H1 (cell line): ENCODE measurements at regions not wholly inside any gene's neighbourhood (a gene's known extent, or its start where the extent isn't known, plus 50 kb on each side); places are given as distances from the start of the nearest gene placed in this dataset.

Experiments
- CEBPB ChIP-seq: IDR thresholded peaks from 2 replicates; pipeline ENCODE4 v1.6.1; 2012; ENCODE audit warnings: low read depth, low read length
- CTCF ChIP-seq, 3 experiments: IDR thresholded peaks; 1 replicate in 2 of 3; 2 replicates in 1 of 3; pipeline versions ENCODE4 v1.5.1 to v1.6.1; 2011; ENCODE audit warnings: low read length in 3 of 3, mild to moderate bottlenecking in 3 of 3, inconsistent platforms in 2 of 3, low read depth in 1 of 3, moderate library complexity in 1 of 3; ENCODE audit not compliant: insufficient read depth in 1 of 3; ENCODE audit errors: control extremely low read depth in 1 of 3
- EP300 ChIP-seq, 2 experiments: IDR thresholded peaks; 1 replicate in 1 of 2; 2 replicates in 1 of 2; pipeline ENCODE4 v1.6.1; 2011 to 2012; ENCODE audit warnings: low read depth in 2 of 2, low read length in 2 of 2, mild to moderate bottlenecking in 2 of 2, borderline replicate concordance in 1 of 2, inconsistent platforms in 1 of 2, moderate library complexity in 1 of 2
- EZH2 ChIP-seq: fragments of 200-600 bp; sonication (generic); IDR thresholded peaks from 2 replicates; pipeline ENCODE4 v1.7.1; 2012; ENCODE audit warnings: low read depth, mild to moderate bottlenecking, moderate library complexity, low read length, inconsistent platforms; ENCODE audit not compliant: severe bottlenecking
- GABPA ChIP-seq: IDR thresholded peaks from 2 replicates; pipeline ENCODE4 v1.6.1; 2011; ENCODE audit warnings: mild to moderate bottlenecking, low read length, moderate library complexity, borderline replicate concordance; ENCODE audit not compliant: insufficient read depth
- GTF2F1 ChIP-seq: IDR thresholded peaks from 2 replicates; pipeline ENCODE4 v1.6.1; 2012; ENCODE audit warnings: low read depth, low read length, improper control_type of control experiment, borderline replicate concordance
- HDAC2 ChIP-seq, 2 experiments: fragments of 300-600 bp in 1 of 2; sonication (generic) in 1 of 2; IDR thresholded peaks; 2 replicates each; pipeline ENCODE4 v1.6.1; 2011 to 2012; ENCODE audit warnings: low read depth in 2 of 2, low read length in 2 of 2, mild to moderate bottlenecking in 2 of 2, moderate library complexity in 2 of 2, borderline replicate concordance in 1 of 2, inconsistent platforms in 1 of 2
- JUN ChIP-seq: IDR thresholded peaks from 2 replicates; pipeline ENCODE4 v1.6.1; 2011; ENCODE audit warnings: low read depth, mild to moderate bottlenecking, improper control_type of control experiment, low read length
- KDM1A ChIP-seq: fragments of 200-600, 300-600 bp; sonication (generic); IDR thresholded peaks from 2 replicates; pipeline ENCODE4 v1.7.1; 2016; ENCODE audit warnings: mild to moderate bottlenecking, low read length, borderline replicate concordance
- POLR2A ChIP-seq, 2 experiments: IDR thresholded peaks; 1 replicate in 1 of 2; 2 replicates in 1 of 2; pipeline ENCODE4 v1.6.1; 2011; ENCODE audit warnings: low read depth in 2 of 2, low read length in 2 of 2, mild to moderate bottlenecking in 2 of 2; ENCODE audit errors: control extremely low read depth in 1 of 2
- POLR2AphosphoS5 ChIP-seq: IDR thresholded peaks from 2 replicates; pipeline ENCODE4 v1.6.1; 2011; ENCODE audit warnings: low read depth, low read length
- YY1 ChIP-seq: IDR thresholded peaks from 2 replicates; pipeline ENCODE4 v1.6.1; 2011; ENCODE audit warnings: low read depth, mild to moderate bottlenecking, low read length

- TF ChIP-seq POLR2A (IDR thresholded peaks at IDR 0.05; ENCODE audit: control extremely low read depth in 1 of 2, low read depth in 2 of 2, low read length in 2 of 2), result no peak
- TF ChIP-seq EZH2, result no peak
- TF ChIP-seq CTCF (IDR thresholded peaks at IDR 0.05; ENCODE audit: control extremely low read depth in 1 of 3, insufficient read depth in 1 of 3, low read depth in 1 of 3, low read length in 3 of 3), result no peak
- TF ChIP-seq EP300 (IDR thresholded peaks at IDR 0.05; ENCODE audit: borderline replicate concordance in 1 of 2, low read depth in 2 of 2, low read length in 2 of 2), result no peak
- TF ChIP-seq JUN, result no peak
- no peak for TF ChIP-seq POLR2AphosphoS5
- no peak for TF ChIP-seq GABPA
- no peak for TF ChIP-seq HDAC2 (IDR thresholded peaks at IDR 0.05; ENCODE audit: borderline replicate concordance in 1 of 2, low read depth in 2 of 2, low read length in 2 of 2)
- TF ChIP-seq YY1, result no peak
- TF ChIP-seq CEBPB, result no peak
- TF ChIP-seq GTF2F1, result no peak
- TF ChIP-seq KDM1A, result no peak
Observed at GRCh38 chr11:37336401-37336800, 738.4 kb upstream of the RAG2 start.
